Heart right ventricle (tissue), 16 donors: ENCODE measurements at regions not wholly inside any gene's neighbourhood (a gene's known extent, or its start where the extent isn't known, plus 50 kb on each side); places are given as distances from the start of the nearest gene placed in this dataset.

Experiments
- ATAC-seq, 8 donors: fragments of 200-7000 bp; cut with Tn5 transposase; one replicate each; pipeline ENCODE4 v1.9.1; 2020; ENCODE audit warnings: mild to moderate bottlenecking in 8 of 8, moderate library complexity in 8 of 8, moderate number of reproducible peaks in 1 of 8
- DNase-seq, 2 donors: peaks; one replicate each; pipeline ENCODE4 v3.0.0-alpha.2; 2020
- H3K27ac ChIP-seq, 10 donors: fragments of 200-600 bp; sonication (generic) in 2 of 10; one replicate each; pipeline versions ENCODE4 v1.5.0 to v1.8.0; 2020 to 2022; ENCODE audit warnings: mild to moderate bottlenecking in 3 of 10
- H3K27me3 ChIP-seq, 7 donors: fragments of 200-600 bp; one replicate each; pipeline ENCODE4 v1.8.0; 2021 to 2022; ENCODE audit warnings: mild to moderate bottlenecking in 2 of 7
- H3K36me3 ChIP-seq, 9 donors: fragments of 200-600 bp; sonication (generic) in 1 of 9; one replicate each; pipeline versions ENCODE4 v1.5.0 to v1.8.0; 2020 to 2022; ENCODE audit warnings: mild to moderate bottlenecking in 2 of 9
- H3K4me1 ChIP-seq, 9 donors: fragments of 200-600 bp; sonication (generic) in 1 of 9; one replicate each; pipeline versions ENCODE4 v1.5.0 to v1.8.0; 2020 to 2022; ENCODE audit warnings: mild to moderate bottlenecking in 4 of 9
- H3K4me3 ChIP-seq, 10 donors: fragments of 200-600 bp; sonication (generic) in 2 of 10; one replicate each; pipeline versions ENCODE4 v1.5.0 to v1.8.0; 2020 to 2022; ENCODE audit warnings: mild to moderate bottlenecking in 7 of 10, moderate library complexity in 2 of 10
- H3K9me3 ChIP-seq, 11 donors: fragments of 200-600 bp in 10 of 11; sonication (generic) in 2 of 11; one replicate each; pipeline versions ENCODE4 v1.5.0 to v1.8.0; 2013 to 2022; ENCODE audit warnings: mild to moderate bottlenecking in 2 of 11, control low read depth in 1 of 11, moderate library complexity in 1 of 11
- CTCF ChIP-seq, 9 donors: fragments of 200-600 bp; sonication (generic) in 2 of 9; IDR thresholded peaks; one replicate each; pipeline versions ENCODE4 v1.5.0 to v1.8.0; 2021 to 2022; ENCODE audit warnings: antibody characterized with exemption in 9 of 9, mild to moderate bottlenecking in 5 of 9, moderate library complexity in 1 of 9
- WGBS, 2 donors: extraction: QIAGEN DNeasy Blood & Tissue Kit; methylation state at CpG; one replicate each; pipeline ENCODE4 v1.1.7; 2013; ENCODE audit warnings: inconsistent platforms in 1 of 2; 5-methylcytosine and 5-hydroxymethylcytosine counted together
- intact Hi-C, 10 donors: fragments of 100-400 bp; cut with DNase I; formaldehyde crosslinking; loops; one replicate each; pipeline versions ENCODE4 v1.11.1 to v1.14.2; 2022
- donor health status: Arrhythmogenic right ventricular cardiomyopathy.
- donor health status: ischemic (EF 13 %, LVEDD 7.1; RV severe dilation, severe dysfunction).
- donor health status: healthy with polysubstance abuse.
- donor health status: DM: no; HTN: yes; CAD: no.
- donor health status: DM: no; HTN: no; CAD: no.
- donor health status: ischemic (EF 25% LVEDD 6.9; RV normal size, moderate dysfunction).
- donor health status: ischemic (EF 25% LVEDD 5.7; RV mildly dilated, moderate dysfunction).
- donor health status: healthy.
- donor health status: DM: yes; HTN: yes; CAD: no.
- donor health status: Ischemic cardiomyopathy.
- donor health status: ischemic (EF 35%, LVEDD 5.7; RV mildly dilated, moderate dysfunction).
- donor health status: nonischemic (EF 11% LVEDD 7.7; RV severe dilation, severe dysfunction).
- donor health status: DM: yes; HTN: yes; CAD: no.
- donor health status: PGD.
- donor health status: ischemic (EF 29% LVEDD 5.4; RV normal size, mild dysfunction).
- donor health status: nonischemic (EF 23%, LVEDD 6.1; RV moderate dilation, normal function).

DNA sequence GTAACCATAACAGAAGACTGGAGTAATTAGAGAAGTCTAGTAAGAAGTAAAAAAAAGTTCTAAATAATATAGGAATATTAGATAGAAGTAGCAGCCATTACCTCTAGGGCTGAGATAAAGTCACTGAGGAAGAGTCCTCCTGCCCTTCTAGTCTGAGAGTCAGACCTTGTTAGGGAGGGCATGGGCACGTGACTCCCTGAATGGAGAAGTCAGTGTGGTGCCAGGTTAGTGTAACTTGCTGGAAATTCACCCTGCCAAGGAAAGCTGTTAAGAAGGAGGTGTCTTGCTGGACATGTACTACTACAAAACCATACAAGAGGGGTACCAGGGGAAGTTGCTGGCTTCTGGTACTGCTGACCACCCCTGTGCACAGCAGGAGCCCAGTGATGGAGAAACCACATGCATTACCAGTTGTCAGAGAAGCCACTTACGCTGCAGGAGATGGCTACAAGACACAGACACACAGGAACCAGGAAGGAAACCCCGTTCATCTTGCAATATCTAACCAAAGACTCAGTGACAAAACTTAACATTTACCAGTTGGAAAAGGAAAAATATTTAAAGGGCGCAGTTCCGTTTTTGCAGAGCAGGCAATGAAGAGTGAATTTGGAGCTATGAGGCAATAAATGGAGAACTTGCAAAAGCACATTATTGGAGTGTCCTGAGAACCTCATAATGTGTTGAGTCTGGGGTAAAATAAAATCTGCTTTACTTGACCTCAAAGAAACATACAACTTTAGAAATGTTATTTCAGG, 77.2 kb upstream of the TLK1 start:
- 71 to 76% methylated on average over 5 of the region's 5 CpGs for WGBS, 2 donors

GRCh38 chr2:171235262-171235881, 74.7 kb upstream of the TLK1 start:
- Histone ChIP-seq H3K36me3 (no peaks in the 10 kb centered on the region), H3K4me1 (no peaks in the 10 kb centered on the region), H3K27ac (no peak overlapping the region), H3K27me3 (peaks cover 0 to 10% (median 0%) of the 10 kb centered on the region in 7 donors), H3K9me3 (no peaks in the 10 kb centered on the region), H3K4me3 (no peak overlapping the region)
- WGBS, 2 donors = 83 to 84% methylated on average over 8 of the region's 8 CpGs
- TF ChIP-seq CTCF (IDR thresholded peaks at IDR 0.05) = no peak
- DNase-seq (no peak), ATAC-seq (no peak)
- intact Hi-C loops = no loop called here

More for the DNA sequence above, 77.2 kb upstream of the TLK1 start:
- Histone ChIP-seq H3K36me3 (no peaks in the 10 kb centered on the region), H3K27me3 (peaks cover 0 to 10% (median 0%) of the 10 kb centered on the region in 7 donors), H3K4me3 (no peak overlapping the region), H3K9me3 (no peaks in the 10 kb centered on the region), H3K27ac (no peak overlapping the region), H3K4me1 (no peaks in the 10 kb centered on the region)
- TF ChIP-seq CTCF (IDR thresholded peaks at IDR 0.05) = no peak
- no peak for ATAC-seq
- intact Hi-C loops = no loop called here
- DNase-seq = no peak

- no peaks in the 10 kb centered on the region for H3K9me3 ChIP-seq
- no peak for DNase-seq
- no peak for TF ChIP-seq CTCF (IDR thresholded peaks at IDR 0.05)
- no peak overlapping the region for H3K4me3 ChIP-seq
- no peaks in the 10 kb centered on the region for H3K36me3 ChIP-seq
- intact Hi-C loops = no loop called here
- peaks cover 0 to 5% (median 0%) of the 10 kb centered on the region in 7 donors for H3K27me3 ChIP-seq
- H3K4me1 ChIP-seq = no peaks in the 10 kb centered on the region
- H3K27ac ChIP-seq = no peak overlapping the region
- 86 to 87% methylated on average over 3 of the region's 3 CpGs for WGBS, 2 donors
- no peak for ATAC-seq
These were observed 69.5 kb upstream of the TLK1 start for GRCh38 chr2:171230176-171230575.

- no peaks in the 10 kb centered on the region for H3K36me3 ChIP-seq
- no peak for TF ChIP-seq CTCF (IDR thresholded peaks at IDR 0.05)
- intact Hi-C loops = no loop called here
- DNase-seq (no peak), ATAC-seq (no peak)
- H3K27ac ChIP-seq = no peak overlapping the region
- H3K27me3 ChIP-seq = peaks cover 0 to 5% (median 0%) of the 10 kb centered on the region in 7 donors
- 87 to 94% methylated on average over 2 of the region's 2 CpGs for WGBS, 2 donors
- H3K9me3 ChIP-seq = peaks cover 0 to 10% (median 0%) of the 10 kb centered on the region in 11 donors
- no peak overlapping the region for H3K4me3 ChIP-seq
- no peaks in the 10 kb centered on the region for H3K4me1 ChIP-seq
These were observed 68.1 kb upstream of the TLK1 start for GRCh38 chr2:171228826-171229225.
